Esophagus squamous epithelium (tissue), 4 donors: ENCODE measurements at regions not wholly inside any gene's neighbourhood (a gene's known extent, or its start where the extent isn't known, plus 50 kb on each side); places are given as distances from the start of the nearest gene placed in this dataset.

Experiments used
- POLR2A ChIP-seq, 4 donors: fragments of 450-650 bp; IDR thresholded peaks; one replicate each; pipeline ENCODE4 v1.6.1; 2017; ENCODE audit warnings: antibody characterized with exemption in 4 of 4, mild to moderate bottlenecking in 4 of 4, moderate library complexity in 3 of 4
- TF ChIP-seq, protein P1 (sequence below), 6 experiments: fragments of 450-650 bp in 4 of 6; fragments of 200-600 bp in 2 of 6; sonication (generic) in 2 of 6; IDR thresholded peaks; one replicate each; pipeline ENCODE4 v1.5.1; 2016 to 2019; ENCODE audit warnings: antibody characterized with exemption in 6 of 6, mild to moderate bottlenecking in 4 of 6, moderate library complexity in 4 of 6

DNA sequence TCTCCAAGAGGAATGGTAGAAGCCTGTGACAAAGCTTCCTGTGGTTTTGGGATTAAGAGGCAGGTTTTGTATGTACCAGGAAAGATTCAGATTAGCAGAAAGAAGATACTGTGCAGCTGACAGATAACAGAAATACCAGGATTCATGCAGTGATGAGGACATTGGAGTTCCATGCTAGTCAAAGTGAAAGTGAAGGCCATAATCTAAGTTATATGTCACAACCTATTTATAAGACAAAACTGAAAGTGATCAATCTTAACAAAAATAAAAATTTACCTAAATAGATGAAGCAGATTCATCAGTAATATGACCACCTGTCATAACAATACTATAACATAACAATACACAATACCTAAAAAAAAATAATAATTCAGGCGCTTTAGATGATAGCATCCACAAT, 1305.2 kb upstream of the PCDH9 start:
- TF ChIP-seq, protein P1, sequence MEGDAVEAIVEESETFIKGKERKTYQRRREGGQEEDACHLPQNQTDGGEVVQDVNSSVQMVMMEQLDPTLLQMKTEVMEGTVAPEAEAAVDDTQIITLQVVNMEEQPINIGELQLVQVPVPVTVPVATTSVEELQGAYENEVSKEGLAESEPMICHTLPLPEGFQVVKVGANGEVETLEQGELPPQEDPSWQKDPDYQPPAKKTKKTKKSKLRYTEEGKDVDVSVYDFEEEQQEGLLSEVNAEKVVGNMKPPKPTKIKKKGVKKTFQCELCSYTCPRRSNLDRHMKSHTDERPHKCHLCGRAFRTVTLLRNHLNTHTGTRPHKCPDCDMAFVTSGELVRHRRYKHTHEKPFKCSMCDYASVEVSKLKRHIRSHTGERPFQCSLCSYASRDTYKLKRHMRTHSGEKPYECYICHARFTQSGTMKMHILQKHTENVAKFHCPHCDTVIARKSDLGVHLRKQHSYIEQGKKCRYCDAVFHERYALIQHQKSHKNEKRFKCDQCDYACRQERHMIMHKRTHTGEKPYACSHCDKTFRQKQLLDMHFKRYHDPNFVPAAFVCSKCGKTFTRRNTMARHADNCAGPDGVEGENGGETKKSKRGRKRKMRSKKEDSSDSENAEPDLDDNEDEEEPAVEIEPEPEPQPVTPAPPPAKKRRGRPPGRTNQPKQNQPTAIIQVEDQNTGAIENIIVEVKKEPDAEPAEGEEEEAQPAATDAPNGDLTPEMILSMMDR (IDR thresholded peaks at IDR 0.05), result no peak
- no peak for TF ChIP-seq POLR2A (IDR thresholded peaks at IDR 0.05)
